ENCODE measurements at regions not wholly inside any gene's neighbourhood (a gene's known extent, or its start where the extent isn't known, plus 50 kb on each side); places are given as distances from the start of the nearest gene placed in this dataset.
"Not testable (repeated sequence)": the region's sequence is repeated elsewhere in the genome, so short reads cannot be mapped to it uniquely, and the experiment has no call there.

GRCh38 chr1:37186246-37186756 lies 152.0 kb upstream of the GRIK3 start:
- H3K27ac ChIP-seq (replicated peaks) = no peak overlapping the region
- H3K27me3 ChIP-seq (ENCODE audit: insufficient read depth, poor library complexity, severe bottlenecking) = no peaks in the 10 kb centered on the region
- no peak for DNase-seq (ENCODE audit: low read depth in 1 of 2, low spot score in 1 of 2)
- TF ChIP-seq POLR2AphosphoS5 (IDR thresholded peaks at IDR 0.05; ENCODE audit: low read depth) = no peak
- TF ChIP-seq GABPA (IDR thresholded peaks at IDR 0.05; ENCODE audit: low read depth) = no peak
- TF ChIP-seq CTCF (IDR thresholded peaks at IDR 0.05; ENCODE audit: insufficient read depth, low read length) = no peak
- TF ChIP-seq REST (IDR thresholded peaks at IDR 0.05; ENCODE audit: insufficient replicate concordance, low read depth) = no peak
- no peak for TF ChIP-seq SPI1 (IDR thresholded peaks at IDR 0.05; ENCODE audit: borderline replicate concordance, low read depth)
- no peak overlapping the region for H3K4me3 ChIP-seq (replicated peaks; ENCODE audit: insufficient read depth, low read length)

- no peak overlapping the region for H3K4me3 ChIP-seq (replicated peaks; ENCODE audit: insufficient read depth, low read length)
- no peaks in the 10 kb centered on the region for H3K27me3 ChIP-seq (ENCODE audit: insufficient read depth, poor library complexity, severe bottlenecking)
- H3K27ac ChIP-seq (replicated peaks) = no peak overlapping the region
- DNase-seq (ENCODE audit: low read depth in 1 of 2, low spot score in 1 of 2) = no peak
- TF ChIP-seq POLR2AphosphoS5 (IDR thresholded peaks at IDR 0.05; ENCODE audit: low read depth) = no peak
- TF ChIP-seq REST (IDR thresholded peaks at IDR 0.05; ENCODE audit: insufficient replicate concordance, low read depth) = no peak
- no peak for TF ChIP-seq CTCF (IDR thresholded peaks at IDR 0.05; ENCODE audit: insufficient read depth, low read length)
- no peak for TF ChIP-seq SPI1 (IDR thresholded peaks at IDR 0.05; ENCODE audit: borderline replicate concordance, low read depth)
- TF ChIP-seq GABPA (IDR thresholded peaks at IDR 0.05; ENCODE audit: low read depth) = no peak
Measured at GRCh38 chr1:37189111-37189510, 154.8 kb upstream of the GRIK3 start.

GRCh38 chr1:37197411-37197810 lies 163.1 kb upstream of the GRIK3 start:
- no peak for DNase-seq (ENCODE audit: low read depth in 1 of 2, low spot score in 1 of 2)
- Histone ChIP-seq H3K27ac (replicated peaks) (no peak overlapping the region), H3K27me3 (ENCODE audit: insufficient read depth, poor library complexity, severe bottlenecking) (no peaks in the 10 kb centered on the region), H3K4me3 (replicated peaks; ENCODE audit: insufficient read depth, low read length) (no peak overlapping the region)
- TF ChIP-seq SPI1 (IDR thresholded peaks at IDR 0.05; ENCODE audit: borderline replicate concordance, low read depth) (no peak), POLR2AphosphoS5 (IDR thresholded peaks at IDR 0.05; ENCODE audit: low read depth) (no peak), REST (IDR thresholded peaks at IDR 0.05; ENCODE audit: insufficient replicate concordance, low read depth) (no peak), GABPA (IDR thresholded peaks at IDR 0.05; ENCODE audit: low read depth) (no peak), CTCF (IDR thresholded peaks at IDR 0.05; ENCODE audit: insufficient read depth, low read length) (no peak)

GRCh38 chr1:37214305-37214704 lies 180.0 kb upstream of the GRIK3 start:
- not testable (repeated sequence) for H3K4me3 ChIP-seq (replicated peaks; ENCODE audit: insufficient read depth, low read length); H3K27ac ChIP-seq (replicated peaks); H3K27me3 ChIP-seq (ENCODE audit: insufficient read depth, poor library complexity, severe bottlenecking); DNase-seq (ENCODE audit: low read depth in 1 of 2, low spot score in 1 of 2)
